ENCODE measurements at regions not wholly inside any gene's neighbourhood (a gene's known extent, or its start where the extent isn't known, plus 50 kb on each side); places are given as distances from the start of the nearest gene placed in this dataset.
"Not testable (repeated sequence)": the region's sequence is repeated elsewhere in the genome, so short reads cannot be mapped to it uniquely, and the experiment has no call there.

GRCh38 chr1:56257726-56258125, 321.6 kb downstream of the PLPP3 start:
- DNase-seq = no peak

DNA sequence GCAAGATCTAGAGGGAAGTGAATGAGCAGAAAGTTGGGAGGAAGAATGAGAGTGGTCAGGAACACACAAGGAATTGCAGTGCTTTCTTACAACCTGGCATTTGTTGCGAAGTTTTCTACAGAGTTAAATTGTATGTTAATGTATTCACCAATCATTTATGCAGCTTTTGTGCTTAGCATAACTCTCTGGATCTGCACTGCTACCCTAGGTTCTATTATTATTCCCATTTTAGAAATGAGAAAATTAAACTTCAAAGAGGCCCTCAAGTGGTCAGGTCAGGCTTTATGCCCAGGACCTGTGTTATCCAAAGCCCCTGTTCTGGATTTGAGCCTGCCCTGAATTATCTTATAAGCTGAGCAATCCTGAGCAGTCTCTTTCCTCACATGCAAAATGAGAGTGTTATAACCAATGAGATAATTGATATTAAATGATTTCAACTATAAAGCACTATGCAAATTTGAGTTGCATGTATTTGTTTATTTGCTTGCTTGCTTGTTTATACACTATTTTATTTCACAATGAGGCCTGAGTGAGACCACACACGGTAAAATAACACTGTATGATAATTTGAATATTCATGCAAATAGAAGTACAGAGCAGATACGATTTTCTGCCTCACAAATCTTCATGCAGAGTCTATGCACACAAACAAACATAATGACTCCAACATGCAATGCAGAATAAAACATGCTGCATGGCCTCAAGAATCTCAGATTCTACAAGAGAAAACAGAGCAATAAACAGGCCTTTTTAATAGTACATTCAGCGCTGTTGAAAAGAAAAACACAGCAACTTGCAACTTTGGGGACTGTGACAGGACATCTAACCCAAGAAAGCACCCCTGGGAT, 323.0 kb downstream of the PLPP3 start:
- DNase-seq = no peak

- no peak for DNase-seq
These were observed 323.7 kb downstream of the PLPP3 start for GRCh38 chr1:56255516-56256152.

DNA sequence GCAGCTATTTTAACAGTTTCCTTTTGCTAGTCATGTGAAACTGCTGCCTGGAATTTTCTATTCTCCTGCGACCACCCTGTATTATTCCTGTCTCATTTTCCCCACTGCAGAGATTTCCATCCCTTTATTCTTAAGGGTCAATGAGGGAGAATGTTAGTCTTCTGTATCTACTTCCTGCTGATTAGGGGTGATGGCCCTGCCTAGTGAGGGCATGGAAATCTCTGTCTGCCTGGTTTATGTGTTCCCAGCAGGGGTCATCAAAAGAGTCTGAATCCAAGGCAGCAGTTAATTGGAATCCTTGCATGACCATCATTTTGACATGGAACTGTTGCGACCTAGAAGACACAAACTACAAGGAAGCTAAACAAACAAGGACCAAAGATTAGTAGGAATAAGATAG, 325.2 kb downstream of the PLPP3 start:
- no peak for DNase-seq

- no peak for DNase-seq
These were observed 328.6 kb downstream of the PLPP3 start for GRCh38 chr1:56250809-56251208.

DNA sequence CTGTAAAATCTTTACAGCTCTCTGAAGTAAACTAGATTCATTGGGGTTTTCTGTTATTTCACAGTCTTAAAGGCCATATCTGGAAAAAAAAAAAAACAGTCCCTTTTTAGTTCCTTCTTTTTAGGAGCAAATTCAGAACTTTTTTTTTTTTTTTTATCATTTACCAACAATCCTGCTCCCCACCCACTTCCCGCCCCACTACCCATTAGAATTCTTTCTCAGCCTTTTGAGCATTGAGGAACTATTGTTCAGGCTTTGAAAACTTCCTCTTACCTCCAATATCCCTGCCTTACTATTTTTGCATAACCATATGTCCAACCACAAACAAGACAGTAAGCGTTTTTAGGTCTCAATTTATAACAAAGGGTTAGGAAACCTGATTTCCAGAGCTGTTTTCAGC, 330.1 kb downstream of the PLPP3 start:
- no peak for DNase-seq

GRCh38 chr1:56248138-56248537, 331.2 kb downstream of the PLPP3 start:
- DNase-seq = no peak

- not testable (repeated sequence) for DNase-seq
These were observed 332.6 kb downstream of the PLPP3 start for GRCh38 chr1:56246726-56247125.

DNA sequence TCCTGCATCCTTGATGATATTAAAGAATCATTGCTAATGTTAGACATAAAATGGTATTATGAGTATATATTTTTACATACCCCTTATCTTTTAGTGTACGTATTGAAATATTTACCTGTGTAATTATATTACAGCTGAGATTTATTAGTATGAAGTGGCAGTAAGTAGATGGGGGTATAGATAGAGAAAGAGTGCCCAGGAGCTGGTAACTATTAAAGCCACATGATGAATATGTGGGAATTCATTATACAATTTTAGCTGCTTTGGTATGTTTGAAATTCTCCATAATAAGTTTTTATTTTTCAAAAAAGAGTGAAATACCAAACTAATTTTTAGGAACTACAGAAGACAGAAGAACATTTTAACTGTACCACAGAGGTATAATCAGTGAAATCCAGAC, 339.0 kb downstream of the PLPP3 start:
- DNase-seq = no peak

DNA sequence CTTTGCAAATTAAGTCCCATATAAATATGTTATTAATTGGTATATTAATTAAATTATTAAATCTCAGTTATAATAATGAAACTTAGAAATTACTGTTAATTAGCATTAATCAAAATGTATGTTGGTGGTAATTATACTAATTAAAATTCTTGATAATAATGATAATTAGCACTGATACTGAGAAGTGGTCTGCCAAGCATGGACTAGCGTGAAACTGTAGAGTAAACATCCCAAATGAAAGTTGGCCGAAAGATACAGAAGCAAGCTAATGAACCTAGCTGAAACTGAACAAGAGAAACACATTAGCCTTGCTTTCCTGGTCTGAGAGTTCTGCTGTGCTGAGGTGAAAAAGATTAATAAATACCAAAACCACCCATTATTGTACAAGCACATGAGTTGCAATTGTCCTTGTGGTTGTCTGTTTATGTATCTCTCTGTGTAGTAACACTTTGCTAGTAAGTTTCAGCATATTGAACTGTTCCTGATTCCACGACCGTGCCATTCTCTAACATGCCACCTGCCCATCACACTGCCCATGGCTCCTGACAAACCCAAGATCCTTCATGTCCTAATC, 341.8 kb downstream of the PLPP3 start:
- no peak for DNase-seq

DNA sequence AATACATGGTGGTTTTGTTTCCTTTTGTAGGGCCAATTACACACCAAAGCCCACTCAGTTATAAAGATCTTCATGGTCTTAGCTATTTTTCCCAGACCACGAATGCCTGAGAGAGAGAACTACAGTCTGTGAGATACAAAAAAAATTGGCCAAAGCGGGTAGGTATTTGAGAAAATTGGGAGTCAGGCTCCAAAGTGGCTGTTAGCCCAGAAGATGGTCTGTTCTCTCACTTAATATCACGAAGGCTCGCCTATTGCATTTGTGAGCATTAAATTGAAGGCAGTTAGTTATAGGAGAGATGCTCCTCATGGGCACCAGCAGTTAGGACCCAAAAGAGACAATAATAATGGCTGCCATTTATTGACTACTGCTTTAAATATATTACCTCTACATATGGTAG, 342.7 kb downstream of the PLPP3 start:
- no peak for DNase-seq

DNA sequence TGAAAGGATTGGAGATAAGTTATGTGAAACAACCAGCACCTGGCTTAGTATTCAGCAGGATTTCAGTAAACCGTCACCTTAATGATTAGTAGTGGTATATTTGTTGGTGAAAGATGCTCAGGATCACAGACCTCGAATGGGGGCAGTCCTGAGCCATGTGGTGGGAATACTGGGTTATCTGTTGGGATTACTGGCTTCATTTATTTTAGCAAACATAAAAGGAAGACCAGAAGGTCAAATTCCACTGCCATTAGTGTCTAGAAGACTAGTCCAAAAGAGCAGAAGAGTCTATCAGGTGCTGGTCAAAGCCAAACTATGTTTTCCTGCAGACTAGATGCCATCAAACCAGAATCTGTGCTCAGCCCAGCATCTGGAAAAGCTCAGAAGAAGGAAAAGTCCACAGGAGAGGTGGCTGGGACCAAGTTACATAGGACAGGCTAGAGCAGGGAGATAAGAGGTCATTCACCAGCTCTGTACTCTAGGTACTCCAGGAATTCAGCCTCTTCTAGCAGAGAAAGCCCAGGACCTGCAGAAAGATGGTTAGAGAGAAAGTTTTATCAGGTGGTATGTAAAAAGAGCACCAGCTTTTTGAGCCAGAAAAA, 343.4 kb downstream of the PLPP3 start:
- no peak for DNase-seq

- DNase-seq = no peak
These were observed 350.2 kb downstream of the PLPP3 start for GRCh38 chr1:56229186-56229585.

DNA sequence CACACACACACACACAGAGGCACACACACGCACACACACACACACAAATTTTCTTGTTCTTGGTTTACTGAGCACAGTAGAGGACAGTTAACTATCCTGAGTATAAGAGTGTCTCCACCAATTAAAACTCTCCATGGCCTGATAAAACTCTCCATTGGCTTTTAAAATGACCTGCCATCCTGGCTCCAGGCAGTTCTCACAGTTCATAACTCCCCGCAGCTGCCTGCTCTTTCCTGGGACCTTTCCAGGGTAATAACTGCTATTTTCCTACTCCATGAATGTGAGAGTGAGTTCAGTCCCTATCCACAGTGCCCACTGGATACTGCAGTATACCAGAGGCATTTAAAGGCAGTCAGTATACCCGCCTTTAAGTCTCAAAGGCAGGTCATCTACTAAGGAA, 351.5 kb downstream of the PLPP3 start:
- DNase-seq = no peak

DNA sequence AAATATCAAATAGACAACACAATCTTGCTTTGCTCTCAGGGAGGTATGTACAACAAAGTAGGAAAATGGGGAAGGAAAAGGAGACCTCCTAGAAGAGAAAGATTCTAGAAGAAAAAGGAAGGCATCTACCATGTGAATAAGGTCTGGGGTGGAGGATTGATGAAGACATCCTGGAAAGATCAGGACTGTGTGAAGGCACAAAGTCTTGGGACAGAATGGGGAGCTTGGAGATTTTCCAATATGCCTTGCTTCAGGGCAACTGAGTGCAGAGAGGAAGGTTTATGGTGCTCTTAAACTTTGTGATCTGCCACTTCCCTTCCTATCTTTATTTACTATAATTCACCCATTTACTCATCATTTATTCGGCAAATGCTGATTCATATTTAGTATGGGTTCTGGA, 352.0 kb downstream of the PLPP3 start:
- DNase-seq = no peak

- no peak for DNase-seq
These were observed 353.2 kb downstream of the PLPP3 start for GRCh38 chr1:56225964-56226815.

DNA sequence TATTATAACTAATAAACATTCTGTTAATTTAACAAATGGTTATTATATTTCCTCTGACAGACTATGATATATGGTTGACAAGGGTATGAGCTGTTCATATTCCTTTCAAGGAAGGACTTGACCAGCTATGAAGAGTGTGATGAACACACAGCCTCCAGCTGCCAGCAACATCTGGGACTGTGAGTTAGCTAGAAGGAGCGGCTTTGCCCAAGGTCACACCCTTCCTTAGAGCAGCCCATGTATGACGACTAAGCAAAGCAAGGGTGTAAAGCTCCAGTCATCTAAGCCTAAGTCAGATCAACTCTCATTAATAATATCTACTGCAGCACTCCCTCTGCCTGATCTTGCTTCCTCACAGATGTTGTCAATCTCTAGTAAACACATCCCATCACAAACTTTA, 355.4 kb downstream of the PLPP3 start:
- DNase-seq = no peak

- no peak for DNase-seq
These were observed 356.3 kb downstream of the PLPP3 start for GRCh38 chr1:56222914-56223540.

DNA sequence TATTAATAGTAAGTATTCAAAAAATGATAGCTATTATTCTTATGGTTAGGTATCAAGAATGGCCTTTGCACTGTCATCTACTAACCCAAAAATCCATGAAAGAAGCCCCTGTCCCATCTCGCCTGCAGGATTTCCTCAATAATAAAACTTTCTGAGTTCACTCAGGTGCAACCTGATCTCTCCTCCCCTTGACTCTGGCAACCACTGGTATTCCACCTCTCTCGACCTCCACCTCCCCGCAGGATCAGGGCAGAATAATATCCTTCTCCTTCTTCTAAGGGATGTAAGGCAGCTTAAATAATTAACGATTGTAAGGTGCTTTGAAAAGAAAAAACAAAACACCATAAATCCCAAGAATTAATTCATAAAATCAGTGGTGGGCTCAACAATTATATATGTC, 359.3 kb downstream of the PLPP3 start:
- DNase-seq = no peak

- no peak for DNase-seq
These were observed 361.3 kb downstream of the PLPP3 start for GRCh38 chr1:56218023-56218422.

DNA sequence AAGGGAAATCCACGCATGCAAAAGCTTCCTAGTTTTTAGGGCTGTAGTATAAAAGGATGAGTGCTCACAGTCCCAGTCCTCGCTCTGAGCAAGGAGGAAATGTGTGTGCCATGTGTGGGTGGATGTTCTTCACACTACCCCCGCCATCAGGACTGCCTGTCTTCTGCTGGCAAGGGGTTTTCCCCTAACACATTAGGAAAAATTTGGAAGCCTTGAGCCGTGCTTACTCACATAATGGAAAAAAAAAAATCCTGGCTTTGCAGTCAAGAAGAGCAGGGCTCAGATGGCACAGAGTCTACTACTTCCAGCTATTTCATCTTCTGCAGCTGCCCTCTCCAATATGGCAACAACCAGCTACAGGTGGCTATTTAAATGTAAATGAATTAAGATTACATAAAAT, 363.1 kb downstream of the PLPP3 start:
- no peak for DNase-seq

- no peak for DNase-seq
These were observed 363.6 kb downstream of the PLPP3 start for GRCh38 chr1:56215771-56216170.

Data from cerebellar nuclear complex (tissue), 1 donor.